Uterus (tissue), 3 donors: ENCODE measurements at regions not wholly inside any gene's neighbourhood (a gene's known extent, or its start where the extent isn't known, plus 50 kb on each side); places are given as distances from the start of the nearest gene placed in this dataset.

Source experiments
- DNase-seq, 2 donors: peaks; one replicate each; pipeline ENCODE4 v3.0.0-alpha.2; 2019 to 2020
- H3K27ac ChIP-seq, 2 donors: fragments of 200-600 bp; sonication (generic); 1 replicate in 1 of 2; 2 replicates in 1 of 2; pipeline ENCODE4 v1.5.1; 2016 to 2018
- H3K27me3 ChIP-seq, 2 donors: fragments of 200-600 bp; sonication (generic); one replicate each; pipeline ENCODE4 v1.5.1; 2018 to 2019; ENCODE audit warnings: control low read depth in 1 of 2
- H3K36me3 ChIP-seq, 2 donors: fragments of 200-600 bp; sonication (generic); one replicate each; pipeline ENCODE4 v1.5.1; 2019; ENCODE audit warnings: control low read depth in 1 of 2
- H3K4me1 ChIP-seq, 2 donors: fragments of 200-600 bp; sonication (generic); one replicate each; pipeline ENCODE4 v1.5.1; 2018 to 2019; ENCODE audit warnings: control low read depth in 1 of 2
- H3K4me3 ChIP-seq, 2 donors: fragments of 200-600 bp; sonication (generic); 1 replicate in 1 of 2; 2 replicates in 1 of 2; pipeline ENCODE4 v1.5.1; 2018 to 2019; ENCODE audit warnings: mild to moderate bottlenecking in 1 of 2
- H3K9me3 ChIP-seq, 2 donors: fragments of 200-600 bp; sonication (generic); one replicate each; pipeline ENCODE4 v1.5.1; 2019; ENCODE audit warnings: control low read depth in 1 of 2
- POLR2A ChIP-seq, 2 donors: fragments of 450-650 bp; IDR thresholded peaks; one replicate each; pipeline ENCODE4 v1.6.1; 2016; ENCODE audit warnings: antibody characterized with exemption in 2 of 2, mild to moderate bottlenecking in 1 of 2, moderate library complexity in 1 of 2
- intact Hi-C: fragments of 100-400 bp; cut with DNase I; formaldehyde crosslinking; loops from one replicate; pipeline ENCODE4 v1.15.1; 2023; ENCODE audit warnings: low total_unique reads
- TF ChIP-seq, protein P1 (sequence below), 4 experiments: fragments of 200-600 bp in 2 of 4; fragments of 450-650 bp in 2 of 4; sonication (generic) in 2 of 4; IDR thresholded peaks; one replicate each; pipeline ENCODE4 v1.5.1; 2016 to 2019; ENCODE audit warnings: antibody characterized with exemption in 4 of 4, mild to moderate bottlenecking in 2 of 4, moderate library complexity in 1 of 4
- donor health status: DM: yes; HTN: yes; CAD: no.

GRCh38 chr6:97563529-97563928 lies 280.5 kb upstream of the MMS22L start:
- intact Hi-C loops = no loop called here
- Histone ChIP-seq H3K27me3 (no peaks in the 10 kb centered on the region), H3K4me3 (no peak overlapping the region), H3K27ac (no peak overlapping the region), H3K4me1 (no peaks in the 10 kb centered on the region), H3K36me3 (no peaks in the 10 kb centered on the region), H3K9me3 (no peaks in the 10 kb centered on the region)
- DNase-seq = no peak
- no peak for TF ChIP-seq POLR2A (IDR thresholded peaks at IDR 0.05)
- TF ChIP-seq, protein P1, sequence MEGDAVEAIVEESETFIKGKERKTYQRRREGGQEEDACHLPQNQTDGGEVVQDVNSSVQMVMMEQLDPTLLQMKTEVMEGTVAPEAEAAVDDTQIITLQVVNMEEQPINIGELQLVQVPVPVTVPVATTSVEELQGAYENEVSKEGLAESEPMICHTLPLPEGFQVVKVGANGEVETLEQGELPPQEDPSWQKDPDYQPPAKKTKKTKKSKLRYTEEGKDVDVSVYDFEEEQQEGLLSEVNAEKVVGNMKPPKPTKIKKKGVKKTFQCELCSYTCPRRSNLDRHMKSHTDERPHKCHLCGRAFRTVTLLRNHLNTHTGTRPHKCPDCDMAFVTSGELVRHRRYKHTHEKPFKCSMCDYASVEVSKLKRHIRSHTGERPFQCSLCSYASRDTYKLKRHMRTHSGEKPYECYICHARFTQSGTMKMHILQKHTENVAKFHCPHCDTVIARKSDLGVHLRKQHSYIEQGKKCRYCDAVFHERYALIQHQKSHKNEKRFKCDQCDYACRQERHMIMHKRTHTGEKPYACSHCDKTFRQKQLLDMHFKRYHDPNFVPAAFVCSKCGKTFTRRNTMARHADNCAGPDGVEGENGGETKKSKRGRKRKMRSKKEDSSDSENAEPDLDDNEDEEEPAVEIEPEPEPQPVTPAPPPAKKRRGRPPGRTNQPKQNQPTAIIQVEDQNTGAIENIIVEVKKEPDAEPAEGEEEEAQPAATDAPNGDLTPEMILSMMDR (IDR thresholded peaks at IDR 0.05) = no peak

DNA sequence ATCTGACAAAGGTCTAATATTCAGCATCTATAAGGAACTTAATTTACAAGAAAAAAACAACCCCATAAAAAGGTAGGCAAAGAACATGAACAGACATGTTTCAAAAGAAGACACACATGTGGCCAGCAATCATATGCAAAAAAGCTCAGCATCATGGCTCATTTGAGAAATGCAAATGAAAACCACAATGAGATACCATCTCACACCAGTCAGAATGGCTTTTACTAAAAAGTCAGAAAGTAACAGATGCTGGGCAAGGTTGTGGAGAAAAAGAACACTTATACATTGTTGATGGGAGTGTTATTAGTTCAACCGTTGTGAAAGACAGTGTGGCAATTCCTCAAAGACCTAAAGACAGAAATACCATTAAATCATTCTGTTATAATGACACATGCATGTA lies 289.9 kb upstream of the MMS22L start:
- no peaks in the 10 kb centered on the region for H3K4me1 ChIP-seq
- no peak for DNase-seq
- H3K9me3 ChIP-seq = no peaks in the 10 kb centered on the region
- no peak for TF ChIP-seq POLR2A (IDR thresholded peaks at IDR 0.05)
- TF ChIP-seq, protein P1 (IDR thresholded peaks at IDR 0.05) = no peak
- intact Hi-C loops = no loop called here
- no peaks in the 10 kb centered on the region for H3K27me3 ChIP-seq
- H3K27ac ChIP-seq = no peak overlapping the region
- no peaks in the 10 kb centered on the region for H3K36me3 ChIP-seq
- no peak overlapping the region for H3K4me3 ChIP-seq

DNA sequence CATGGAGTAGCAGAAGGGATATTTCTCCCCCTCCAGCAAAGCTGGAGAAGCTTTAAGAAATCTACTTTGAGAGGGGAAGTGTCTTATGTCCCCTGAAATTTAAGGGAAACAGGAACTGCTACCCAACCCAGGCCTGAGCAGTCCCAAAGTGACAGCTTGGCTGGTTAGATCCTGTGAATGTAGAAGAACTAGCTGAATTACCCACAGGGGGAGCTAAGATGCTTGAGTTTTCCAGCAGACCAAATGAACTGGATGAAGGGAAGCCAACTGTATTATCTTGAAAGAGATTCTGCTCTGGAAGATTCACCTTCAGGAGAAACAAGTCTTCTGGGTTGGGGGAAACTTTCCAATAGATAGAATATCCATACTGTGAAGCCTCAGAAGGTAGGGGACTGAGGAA lies 303.3 kb upstream of the MMS22L start:
- DNase-seq = no peak
- H3K9me3 ChIP-seq = no peaks in the 10 kb centered on the region
- no peaks in the 10 kb centered on the region for H3K36me3 ChIP-seq
- no peaks in the 10 kb centered on the region for H3K4me1 ChIP-seq
- TF ChIP-seq, protein P1 (IDR thresholded peaks at IDR 0.05) = no peak
- no peaks in the 10 kb centered on the region for H3K27me3 ChIP-seq
- no peak overlapping the region for H3K27ac ChIP-seq
- intact Hi-C loops = no loop called here
- H3K4me3 ChIP-seq = no peak overlapping the region

DNA sequence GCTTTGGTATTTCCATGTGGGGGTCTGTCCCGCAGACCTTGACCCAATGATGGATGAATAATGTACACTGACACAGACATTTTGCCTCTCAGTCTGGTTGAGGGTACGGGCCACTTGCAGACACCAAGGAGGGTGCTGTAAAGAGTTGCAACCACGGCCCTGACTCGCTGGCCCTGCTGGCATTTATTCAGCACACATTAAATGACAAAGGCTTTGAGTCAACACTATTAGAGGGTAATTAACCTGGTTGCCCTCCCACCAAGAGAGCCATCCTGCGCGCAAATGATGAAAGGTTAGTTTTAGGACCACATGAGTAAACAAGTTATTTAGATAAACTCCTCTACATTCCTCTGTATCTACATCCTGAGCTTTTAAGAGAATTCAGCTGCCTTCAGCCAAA lies 308.9 kb upstream of the MMS22L start:
- Histone ChIP-seq H3K36me3 (no peaks in the 10 kb centered on the region), H3K9me3 (no peaks in the 10 kb centered on the region), H3K4me1 (no peaks in the 10 kb centered on the region), H3K4me3 (no peak overlapping the region), H3K27me3 (no peaks in the 10 kb centered on the region), H3K27ac (no peak overlapping the region)
- no peak for DNase-seq
- TF ChIP-seq POLR2A (IDR thresholded peaks at IDR 0.05) = no peak
- TF ChIP-seq, protein P1 (IDR thresholded peaks at IDR 0.05) = no peak
- intact Hi-C loops = no loop called here

DNA sequence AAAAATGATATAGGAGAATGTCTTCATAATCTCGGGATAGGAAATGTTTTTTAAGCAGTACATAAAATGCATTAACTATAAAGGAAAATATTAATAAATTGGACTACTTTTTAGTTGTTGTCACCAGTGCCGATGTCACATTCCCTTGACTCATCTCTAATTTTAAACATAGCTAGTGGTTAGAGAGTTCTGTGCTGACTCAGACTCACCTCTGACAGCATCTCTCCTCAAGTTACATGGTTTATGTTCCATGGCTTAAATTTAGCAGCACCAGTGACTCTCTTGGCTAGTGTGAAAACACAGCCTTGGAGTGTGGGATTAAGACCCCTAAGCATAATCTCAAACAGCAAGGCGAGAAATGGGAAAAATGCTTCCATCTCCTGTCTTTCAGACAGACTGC lies 311.8 kb upstream of the MMS22L start:
- TF ChIP-seq, protein P1 (IDR thresholded peaks at IDR 0.05) = no peak
- no peak for TF ChIP-seq POLR2A (IDR thresholded peaks at IDR 0.05)

More for the DNA sequence above, 311.8 kb upstream of the MMS22L start:
- H3K36me3 ChIP-seq = no peaks in the 10 kb centered on the region
- no peaks in the 10 kb centered on the region for H3K4me1 ChIP-seq
- H3K27ac ChIP-seq = no peak overlapping the region
- no peaks in the 10 kb centered on the region for H3K27me3 ChIP-seq
- intact Hi-C loops = no loop called here
- no peak overlapping the region for H3K4me3 ChIP-seq
- H3K9me3 ChIP-seq = no peaks in the 10 kb centered on the region
- DNase-seq = no peak
